ENCODE measurements at regions not wholly inside any gene's neighbourhood (a gene's known extent, or its start where the extent isn't known, plus 50 kb on each side); places are given as distances from the start of the nearest gene placed in this dataset.

- TF ChIP-seq POLR2AphosphoS5 (IDR thresholded peaks at IDR 0.05; ENCODE audit: low read depth, low read length), result no peak
- no peak for TF ChIP-seq TAF1 (IDR thresholded peaks at IDR 0.05; ENCODE audit: borderline replicate concordance, insufficient read depth, low read length)
- no peak for TF ChIP-seq SIN3A (IDR thresholded peaks at IDR 0.05; ENCODE audit: borderline replicate concordance, insufficient read depth, low read length)
- TF ChIP-seq REST (IDR thresholded peaks at IDR 0.05; ENCODE audit: insufficient read depth in 1 of 2, low read depth in 2 of 2, low read length in 2 of 2), result no peak
- no peak for TF ChIP-seq FOXP2 (optimal IDR thresholded peaks at IDR 0.05; ENCODE audit: borderline replicate concordance, extremely low read depth, extremely low read length, insufficient read depth)
Observed at GRCh38 chr11:104830508-104830907, 67.8 kb downstream of the CASP12 start.

- no peak for TF ChIP-seq FOXP2 (optimal IDR thresholded peaks at IDR 0.05; ENCODE audit: borderline replicate concordance, extremely low read depth, extremely low read length, insufficient read depth)
- no peak for TF ChIP-seq TAF1 (IDR thresholded peaks at IDR 0.05; ENCODE audit: borderline replicate concordance, insufficient read depth, low read length)
- no peak for TF ChIP-seq REST (IDR thresholded peaks at IDR 0.05; ENCODE audit: insufficient read depth in 1 of 2, low read depth in 2 of 2, low read length in 2 of 2)
- TF ChIP-seq POLR2AphosphoS5 (IDR thresholded peaks at IDR 0.05; ENCODE audit: low read depth, low read length), result no peak
- TF ChIP-seq SIN3A (IDR thresholded peaks at IDR 0.05; ENCODE audit: borderline replicate concordance, insufficient read depth, low read length), result no peak
Observed at GRCh38 chr11:104830080-104830479, 68.2 kb downstream of the CASP12 start.

- TF ChIP-seq POLR2AphosphoS5 (IDR thresholded peaks at IDR 0.05; ENCODE audit: low read depth, low read length) (no peak), SIN3A (IDR thresholded peaks at IDR 0.05; ENCODE audit: borderline replicate concordance, insufficient read depth, low read length) (no peak), FOXP2 (optimal IDR thresholded peaks at IDR 0.05; ENCODE audit: borderline replicate concordance, extremely low read depth, extremely low read length, insufficient read depth) (no peak), REST (IDR thresholded peaks at IDR 0.05; ENCODE audit: insufficient read depth in 1 of 2, low read depth in 2 of 2, low read length in 2 of 2) (no peak), TAF1 (IDR thresholded peaks at IDR 0.05; ENCODE audit: borderline replicate concordance, insufficient read depth, low read length) (no peak)
Observed at GRCh38 chr11:104826772-104827171, 71.5 kb downstream of the CASP12 start.

- TF ChIP-seq REST (IDR thresholded peaks at IDR 0.05; ENCODE audit: insufficient read depth in 1 of 2, low read depth in 2 of 2, low read length in 2 of 2), result no peak
- no peak for TF ChIP-seq POLR2AphosphoS5 (IDR thresholded peaks at IDR 0.05; ENCODE audit: low read depth, low read length)
- no peak for TF ChIP-seq SIN3A (IDR thresholded peaks at IDR 0.05; ENCODE audit: borderline replicate concordance, insufficient read depth, low read length)
- no peak for TF ChIP-seq TAF1 (IDR thresholded peaks at IDR 0.05; ENCODE audit: borderline replicate concordance, insufficient read depth, low read length)
- no peak for TF ChIP-seq FOXP2 (optimal IDR thresholded peaks at IDR 0.05; ENCODE audit: borderline replicate concordance, extremely low read depth, extremely low read length, insufficient read depth)
Observed at GRCh38 chr11:104823657-104824056, 74.6 kb downstream of the CASP12 start.

- no peak for TF ChIP-seq FOXP2 (optimal IDR thresholded peaks at IDR 0.05; ENCODE audit: borderline replicate concordance, extremely low read depth, extremely low read length, insufficient read depth)
- no peak for TF ChIP-seq REST (IDR thresholded peaks at IDR 0.05; ENCODE audit: insufficient read depth in 1 of 2, low read depth in 2 of 2, low read length in 2 of 2)
- no peak for TF ChIP-seq POLR2AphosphoS5 (IDR thresholded peaks at IDR 0.05; ENCODE audit: low read depth, low read length)
- no peak for TF ChIP-seq TAF1 (IDR thresholded peaks at IDR 0.05; ENCODE audit: borderline replicate concordance, insufficient read depth, low read length)
- TF ChIP-seq SIN3A (IDR thresholded peaks at IDR 0.05; ENCODE audit: borderline replicate concordance, insufficient read depth, low read length), result no peak
Observed at GRCh38 chr11:104820431-104820830, 77.8 kb downstream of the CASP12 start.
